Ovary (tissue), 7 donors: ENCODE measurements at regions not wholly inside any gene's neighbourhood (a gene's known extent, or its start where the extent isn't known, plus 50 kb on each side); places are given as distances from the start of the nearest gene placed in this dataset.
A peak's percentile ranks its signal among the peaks of the same experiment; 100 is the strongest.

Source experiments
- DNase-seq, 5 donors: peaks; one replicate each; pipeline ENCODE4 v3.0.0-alpha.2; 2019 to 2020
- H3K27ac ChIP-seq, 2 donors: fragments of 200-600 bp; one replicate each; pipeline versions ENCODE4 v1.5.1 to v1.8.0; 2019 to 2022
- H3K27me3 ChIP-seq: fragments of 200-600 bp; one replicate; pipeline ENCODE4 v1.8.0; 2022
- H3K36me3 ChIP-seq: fragments of 200-600 bp; sonication (generic); one replicate; pipeline ENCODE4 v1.5.1; 2019
- H3K4me1 ChIP-seq: one replicate; pipeline ENCODE4 v1.8.1; 2013; ENCODE audit warnings: mild to moderate bottlenecking, moderate library complexity; ENCODE audit not compliant: insufficient read depth
- H3K4me3 ChIP-seq: fragments of 200-600 bp; sonication (generic); one replicate; pipeline ENCODE4 v1.5.1; 2017
- H3K9me3 ChIP-seq, 2 donors: fragments of 200-600 bp in 1 of 2; sonication (generic) in 1 of 2; one replicate each; pipeline versions ENCODE4 v1.5.1 to v1.8.1; 2013 to 2019; ENCODE audit warnings: mild to moderate bottlenecking in 1 of 2, moderate library complexity in 1 of 2
- EP300 ChIP-seq: sonication (generic); formaldehyde crosslinking; IDR thresholded peaks from one replicate; pipeline ENCODE4 v1.6.1; 2017; ENCODE audit warnings: antibody characterized with exemption
- POLR2A ChIP-seq: fragments of 450-650 bp; IDR thresholded peaks from one replicate; pipeline ENCODE4 v1.6.1; 2017; ENCODE audit warnings: antibody characterized with exemption, mild to moderate bottlenecking, moderate library complexity
- WGBS, 3 donors: extraction: QIAGEN DNeasy Blood & Tissue Kit in 1 of 3; methylation state at CpG; one replicate each; pipeline versions ENCODE4 v1.1.5 to v1.1.7; 2013 to 2017; 5-methylcytosine and 5-hydroxymethylcytosine counted together
- intact Hi-C, 4 donors: fragments of 100-400 bp; cut with DNase I; formaldehyde crosslinking; loops; one replicate each; pipeline versions ENCODE4 v1.11.0 to v1.15.1; 2022 to 2023
- TF ChIP-seq, protein P1 (sequence below), 3 donors: fragments of 450-650 bp in 2 of 3; fragments of 200-600 bp in 1 of 3; IDR thresholded peaks; one replicate each; pipeline versions ENCODE4 v1.5.1 to v1.8.0; 2016 to 2022; ENCODE audit warnings: antibody characterized with exemption in 3 of 3, mild to moderate bottlenecking in 1 of 3
- donor health status: DM: no; HTN: no; CAD: no; lungs with moderate emphysema.
- donor health status: DM: no; HTN: no; CAD: no.
- donor health status: Bipolar disorder and iron deficiency.
- donor health status: DM: no; HTN: no; CAD: no.
- donor health status: DM: yes; HTN: yes; CAD: no.

DNA sequence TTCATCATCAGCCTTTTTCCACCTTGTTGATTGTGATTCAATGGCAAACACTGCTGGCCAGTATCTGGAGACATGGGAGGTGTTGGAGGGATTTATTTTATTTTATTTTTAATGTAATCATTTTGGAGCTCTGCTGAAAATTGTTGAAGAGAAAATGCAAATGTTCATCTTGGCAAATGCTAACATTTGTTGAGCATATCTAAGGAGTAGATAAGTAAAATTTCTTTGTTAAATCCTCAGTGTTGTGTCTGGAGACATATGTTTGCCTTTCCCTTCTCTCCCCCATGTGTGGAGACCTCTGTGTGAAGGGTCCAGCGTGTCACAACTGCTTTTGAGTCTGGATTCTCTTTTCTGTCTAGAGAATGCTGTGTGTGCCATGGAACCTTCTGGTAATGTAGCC, 300.3 kb downstream of the FZD1 start:
- WGBS, 3 donors: 24 to 38% (median 36%) methylated on average over 1 of the region's 1 CpG
- no peak overlapping the region for H3K27ac ChIP-seq
- intact Hi-C loops: no loop called here
- no peaks in the 10 kb centered on the region for H3K9me3 ChIP-seq
- TF ChIP-seq, protein P1, sequence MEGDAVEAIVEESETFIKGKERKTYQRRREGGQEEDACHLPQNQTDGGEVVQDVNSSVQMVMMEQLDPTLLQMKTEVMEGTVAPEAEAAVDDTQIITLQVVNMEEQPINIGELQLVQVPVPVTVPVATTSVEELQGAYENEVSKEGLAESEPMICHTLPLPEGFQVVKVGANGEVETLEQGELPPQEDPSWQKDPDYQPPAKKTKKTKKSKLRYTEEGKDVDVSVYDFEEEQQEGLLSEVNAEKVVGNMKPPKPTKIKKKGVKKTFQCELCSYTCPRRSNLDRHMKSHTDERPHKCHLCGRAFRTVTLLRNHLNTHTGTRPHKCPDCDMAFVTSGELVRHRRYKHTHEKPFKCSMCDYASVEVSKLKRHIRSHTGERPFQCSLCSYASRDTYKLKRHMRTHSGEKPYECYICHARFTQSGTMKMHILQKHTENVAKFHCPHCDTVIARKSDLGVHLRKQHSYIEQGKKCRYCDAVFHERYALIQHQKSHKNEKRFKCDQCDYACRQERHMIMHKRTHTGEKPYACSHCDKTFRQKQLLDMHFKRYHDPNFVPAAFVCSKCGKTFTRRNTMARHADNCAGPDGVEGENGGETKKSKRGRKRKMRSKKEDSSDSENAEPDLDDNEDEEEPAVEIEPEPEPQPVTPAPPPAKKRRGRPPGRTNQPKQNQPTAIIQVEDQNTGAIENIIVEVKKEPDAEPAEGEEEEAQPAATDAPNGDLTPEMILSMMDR (IDR thresholded peaks at IDR 0.05): no peak
- no peak for TF ChIP-seq POLR2A
- no peak for TF ChIP-seq EP300
- H3K4me1 ChIP-seq: peaks cover 2% of the 10 kb centered on the region
- H3K27me3 ChIP-seq: no peaks in the 10 kb centered on the region
- DNase-seq: no peak
- H3K4me3 ChIP-seq: no peak overlapping the region
- no peaks in the 10 kb centered on the region for H3K36me3 ChIP-seq

DNA sequence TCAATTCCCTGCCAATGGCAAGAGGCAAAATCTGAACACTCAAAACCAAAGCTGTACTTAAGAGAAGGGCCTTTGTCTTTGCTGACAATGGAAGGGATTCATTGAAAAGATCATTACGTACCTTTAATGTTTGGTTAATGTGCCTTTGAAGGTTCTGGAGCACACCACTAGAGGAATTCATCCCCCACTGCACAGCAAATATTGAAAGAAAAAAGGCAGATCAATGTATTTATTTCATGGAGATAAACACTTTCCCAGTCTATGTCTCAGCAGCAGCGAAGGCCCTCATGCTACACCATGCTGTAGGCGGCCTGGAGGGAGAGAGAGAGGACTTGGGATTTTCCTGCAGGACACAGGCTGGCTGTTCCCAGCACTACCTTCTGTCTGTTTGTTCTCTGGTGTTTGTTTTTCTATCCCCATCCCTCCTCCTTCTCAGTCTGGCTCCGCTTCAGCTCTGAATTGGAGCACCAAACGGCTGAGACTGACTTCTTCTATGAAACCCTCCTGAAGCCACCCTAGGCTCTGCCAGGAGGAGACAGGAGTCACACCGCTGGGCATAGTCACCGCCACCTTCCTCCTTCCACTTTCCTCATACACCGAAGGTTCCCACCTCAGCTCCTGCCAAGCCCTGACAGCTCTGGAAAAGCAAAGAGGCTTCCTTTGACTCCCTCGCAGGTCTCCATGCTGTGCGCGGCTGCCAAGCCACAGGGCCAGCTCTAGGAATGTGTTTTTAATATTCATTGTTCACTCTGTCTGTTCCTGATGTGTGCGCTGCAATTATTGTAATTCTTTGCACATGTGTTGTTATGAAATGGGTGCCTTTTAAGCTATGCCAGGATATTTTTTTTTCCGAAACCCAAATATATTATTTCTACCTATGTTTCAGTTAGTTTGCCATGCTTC, 301.5 kb downstream of the FZD1 start:
- peak; percentile 15 to 47 (median 19) for DNase-seq
- Histone ChIP-seq H3K27me3 (no peaks in the 10 kb centered on the region), H3K27ac (peak overlapping the region; percentile 11 to 40), H3K36me3 (no peaks in the 10 kb centered on the region), H3K9me3 (no peaks in the 10 kb centered on the region), H3K4me3 (no peak overlapping the region), H3K4me1 (peaks cover 2% of the 10 kb centered on the region)
- TF ChIP-seq, protein P1 (IDR thresholded peaks at IDR 0.05): no peak
- TF ChIP-seq POLR2A: no peak
- WGBS, 3 donors: 26 to 38% (median 29%) methylated on average over 13 of the region's 13 CpGs
- intact Hi-C loops: no loop called here

DNA sequence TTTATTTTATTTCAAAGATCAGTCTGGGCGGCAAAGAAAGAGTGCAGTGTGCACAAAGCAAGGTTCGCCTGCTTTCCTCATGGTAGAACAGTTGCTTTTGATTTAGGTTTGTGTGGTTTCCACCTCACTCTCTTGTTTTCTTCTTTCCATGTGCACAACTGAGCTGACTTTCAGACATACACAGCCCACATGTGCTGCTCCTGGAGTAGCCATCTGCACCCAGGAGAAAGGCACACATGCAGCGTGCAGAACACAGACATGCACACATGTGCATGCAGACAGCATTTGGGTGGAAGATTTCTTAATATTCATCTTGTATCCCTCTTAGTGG, 302.1 kb downstream of the FZD1 start:
- no peak overlapping the region for H3K27ac ChIP-seq
- H3K9me3 ChIP-seq: no peaks in the 10 kb centered on the region
- intact Hi-C loops: no loop called here
- 44 to 51% (median 50%) methylated on average over 3 of the region's 3 CpGs for WGBS, 3 donors
- no peaks in the 10 kb centered on the region for H3K27me3 ChIP-seq
- no peak for DNase-seq
- peaks cover 2% of the 10 kb centered on the region for H3K4me1 ChIP-seq
- H3K36me3 ChIP-seq: no peaks in the 10 kb centered on the region
- TF ChIP-seq, protein P1 (IDR thresholded peaks at IDR 0.05): no peak
- no peak overlapping the region for H3K4me3 ChIP-seq

DNA sequence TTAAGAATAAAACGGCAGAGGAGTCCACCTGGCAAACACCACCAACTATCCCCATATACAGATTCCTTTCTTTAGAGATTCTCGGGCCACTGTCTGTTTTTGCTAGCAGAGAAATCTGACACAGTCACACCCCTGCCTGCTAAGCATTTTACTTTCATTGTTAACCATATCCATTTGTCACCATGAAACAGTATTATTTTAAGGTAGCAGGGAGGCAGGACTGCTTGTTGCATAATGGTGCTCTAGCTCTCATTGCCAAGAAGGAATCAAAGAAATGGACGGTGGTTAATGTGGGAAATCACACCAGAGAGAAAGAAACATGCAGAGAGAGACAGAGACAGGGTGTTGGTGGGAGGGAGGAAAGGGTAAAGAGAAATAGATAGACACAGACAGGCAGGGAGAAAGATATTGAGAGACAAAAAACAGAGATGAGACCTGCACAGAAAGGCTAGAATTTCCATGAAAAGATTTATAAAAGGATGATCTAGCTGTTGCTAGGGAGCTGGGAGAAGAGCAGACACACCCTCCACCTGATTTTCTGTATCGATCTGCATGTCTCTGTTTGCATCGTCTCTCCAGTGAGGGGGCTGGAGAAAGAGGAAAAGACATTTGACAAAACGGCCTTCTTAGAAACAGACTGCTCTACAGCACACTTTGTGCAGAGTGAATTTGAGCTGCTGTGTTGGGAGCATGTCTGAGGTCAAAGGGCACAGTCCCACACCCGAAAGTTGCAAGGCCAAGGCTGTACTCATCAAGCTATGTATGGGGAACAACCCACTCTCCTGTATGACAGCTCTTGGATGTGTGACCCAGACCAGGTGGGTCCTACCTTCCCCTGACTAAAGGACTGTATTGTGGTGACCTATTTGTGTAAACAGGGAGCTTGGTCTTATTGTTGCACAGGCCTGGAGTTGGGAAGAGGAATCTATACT, 303.1 kb downstream of the FZD1 start:
- no peak for TF ChIP-seq POLR2A
- no peak for TF ChIP-seq EP300
- Histone ChIP-seq H3K36me3 (no peaks in the 10 kb centered on the region), H3K27ac (no peak overlapping the region), H3K27me3 (no peaks in the 10 kb centered on the region), H3K4me1 (peaks cover 2% of the 10 kb centered on the region), H3K9me3 (no peaks in the 10 kb centered on the region), H3K4me3 (no peak overlapping the region)
- WGBS, 3 donors: 54 to 66% (median 60%) methylated on average over 7 of the region's 7 CpGs
- DNase-seq: no peak
- intact Hi-C loops: no loop called here
